Smooth muscle cell (in vitro differentiated cells): ENCODE measurements at regions not wholly inside any gene's neighbourhood (a gene's known extent, or its start where the extent isn't known, plus 50 kb on each side); places are given as distances from the start of the nearest gene placed in this dataset. TPM values are rescaled to one million over a fixed set of nuclear protein-coding genes. Genes with fewer than 3 reads are reported as not detected.
"Not testable (repeated sequence)": the region's sequence is repeated elsewhere in the genome, so short reads cannot be mapped to it uniquely, and the experiment has no call there.

Source experiments
- DNase-seq: peaks from one replicate; lab custom pipeline; 2025; ENCODE audit not compliant: unreplicated experiment; lab: John Stamatoyannopoulos, UW
- H2AFZ ChIP-seq: fragments of 200-600 bp; sonication (generic); 2 replicates; pipeline ENCODE4 v1.6.0; 2016; ENCODE audit warnings: antibody characterized with exemption, low read depth, mild to moderate bottlenecking
- H3F3A ChIP-seq: fragments of 200-600 bp; sonication (generic); 2 replicates; pipeline ENCODE4 v1.6.0; 2017; ENCODE audit warnings: antibody characterized with exemption, low read depth
- H3K27ac ChIP-seq: fragments of 200-600 bp; sonication (generic); 2 replicates; pipeline ENCODE4 v1.5.1; 2016; ENCODE audit warnings: low read depth, mild to moderate bottlenecking
- H3K27me3 ChIP-seq: fragments of 200-600 bp; sonication (generic); 2 replicates; pipeline ENCODE4 v1.6.1; 2016; ENCODE audit warnings: low read depth, mild to moderate bottlenecking
- H3K36me3 ChIP-seq: fragments of 200-600 bp; sonication (generic); 2 replicates; pipeline ENCODE4 v1.5.1; 2016; ENCODE audit warnings: low read depth
- H3K4me1 ChIP-seq: fragments of 200-600 bp; sonication (generic); 2 replicates; pipeline ENCODE4 v1.5.1; 2016; ENCODE audit warnings: low read depth
- H3K4me2 ChIP-seq: fragments of 200-600 bp; sonication (generic); 2 replicates; pipeline ENCODE4 v1.6.0; 2016; ENCODE audit warnings: mild to moderate bottlenecking
- H3K4me3 ChIP-seq: fragments of 200-600 bp; sonication (generic); 2 replicates; pipeline ENCODE4 v1.5.1; 2016; ENCODE audit warnings: mild to moderate bottlenecking
- H3K79me2 ChIP-seq: fragments of 200-600 bp; sonication (generic); 2 replicates; pipeline ENCODE4 v1.6.0; 2016; ENCODE audit warnings: low read depth, mild to moderate bottlenecking
- H3K9ac ChIP-seq: fragments of 200-600 bp; sonication (generic); 2 replicates; pipeline ENCODE4 v1.6.0; 2016; ENCODE audit warnings: low read depth
- H3K9me3 ChIP-seq: fragments of 200-600 bp; sonication (generic); replicated peaks from 2 replicates; pipeline ENCODE4 v1.5.1; 2016; ENCODE audit warnings: low read depth
- H4K20me1 ChIP-seq: fragments of 200-600 bp; sonication (generic); 2 replicates; pipeline ENCODE4 v1.6.0; 2016; ENCODE audit warnings: low read depth
- WGBS: methylation state at CpG from one replicate; pipeline ENCODE4 v1.1.7; 2016; ENCODE audit warnings: low lambda C conversion rate; 5-methylcytosine and 5-hydroxymethylcytosine counted together
- small RNA-seq: library from RNA; depleted of rRNA; stranded (forward); fragments of <200 nt; gene quantifications from one replicate; pipeline ENCODE3, GENCODE V24; 2014
- TF ChIP-seq, protein P1 (sequence below): fragments of 200-600 bp; sonication (generic); IDR thresholded peaks from 2 replicates; pipeline ENCODE4 v1.5.1; 2017; ENCODE audit warnings: borderline replicate concordance, mild to moderate bottlenecking, antibody characterized with exemption; ENCODE audit not compliant: insufficient read depth, poor library complexity, severe bottlenecking

GRCh38 chr14:89469210-89470198 lies 52.5 kb upstream of the FOXN3 start:
- no peaks in the 10 kb centered on the region for H3F3A ChIP-seq
- no peak overlapping the region for H3K4me3 ChIP-seq
- no peak overlapping the region for H2AFZ ChIP-seq
- H4K20me1 ChIP-seq: no peaks in the 10 kb centered on the region
- 82% methylated on average over 18 of the region's 18 CpGs for WGBS
- no peaks in the 10 kb centered on the region for H3K36me3 ChIP-seq
- H3K27me3 ChIP-seq: no peaks in the 10 kb centered on the region
- no peak overlapping the region for H3K9ac ChIP-seq
- no peaks in the 10 kb centered on the region for H3K9me3 ChIP-seq
- no peak overlapping the region for H3K4me2 ChIP-seq
- TF ChIP-seq, protein P1, sequence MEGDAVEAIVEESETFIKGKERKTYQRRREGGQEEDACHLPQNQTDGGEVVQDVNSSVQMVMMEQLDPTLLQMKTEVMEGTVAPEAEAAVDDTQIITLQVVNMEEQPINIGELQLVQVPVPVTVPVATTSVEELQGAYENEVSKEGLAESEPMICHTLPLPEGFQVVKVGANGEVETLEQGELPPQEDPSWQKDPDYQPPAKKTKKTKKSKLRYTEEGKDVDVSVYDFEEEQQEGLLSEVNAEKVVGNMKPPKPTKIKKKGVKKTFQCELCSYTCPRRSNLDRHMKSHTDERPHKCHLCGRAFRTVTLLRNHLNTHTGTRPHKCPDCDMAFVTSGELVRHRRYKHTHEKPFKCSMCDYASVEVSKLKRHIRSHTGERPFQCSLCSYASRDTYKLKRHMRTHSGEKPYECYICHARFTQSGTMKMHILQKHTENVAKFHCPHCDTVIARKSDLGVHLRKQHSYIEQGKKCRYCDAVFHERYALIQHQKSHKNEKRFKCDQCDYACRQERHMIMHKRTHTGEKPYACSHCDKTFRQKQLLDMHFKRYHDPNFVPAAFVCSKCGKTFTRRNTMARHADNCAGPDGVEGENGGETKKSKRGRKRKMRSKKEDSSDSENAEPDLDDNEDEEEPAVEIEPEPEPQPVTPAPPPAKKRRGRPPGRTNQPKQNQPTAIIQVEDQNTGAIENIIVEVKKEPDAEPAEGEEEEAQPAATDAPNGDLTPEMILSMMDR: no peak
- no peak for DNase-seq
- H3K4me1 ChIP-seq: no peaks in the 10 kb centered on the region
- no peaks in the 10 kb centered on the region for H3K79me2 ChIP-seq
- no peak overlapping the region for H3K27ac ChIP-seq

DNA sequence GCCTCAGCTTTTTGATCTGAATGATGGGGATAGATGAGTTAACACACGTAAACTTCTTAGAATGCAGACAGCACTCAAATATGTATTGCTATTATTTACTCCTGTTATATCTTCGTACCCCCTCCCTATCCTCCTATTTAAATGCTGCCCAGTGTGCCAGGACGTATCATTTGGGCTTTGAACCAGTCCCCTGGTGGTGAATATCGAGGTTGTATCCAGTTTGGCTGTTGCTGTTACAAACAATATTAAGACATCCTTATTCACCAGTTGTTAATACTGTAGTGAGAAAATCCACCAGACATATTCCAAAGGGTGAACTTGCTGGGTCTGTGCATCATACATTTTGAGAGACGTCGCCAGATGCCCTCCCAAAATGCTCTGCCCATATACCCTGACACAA lies 51.5 kb upstream of the FOXN3 start:
- Histone ChIP-seq H3K79me2 (no peaks in the 10 kb centered on the region), H2AFZ (no peak overlapping the region), H3K9ac (no peak overlapping the region), H4K20me1 (no peaks in the 10 kb centered on the region), H3K27me3 (no peaks in the 10 kb centered on the region), H3K36me3 (no peaks in the 10 kb centered on the region), H3F3A (no peaks in the 10 kb centered on the region), H3K4me1 (no peaks in the 10 kb centered on the region), H3K9me3 (no peaks in the 10 kb centered on the region), H3K4me3 (no peak overlapping the region), H3K27ac (no peak overlapping the region), H3K4me2 (no peak overlapping the region)
- DNase-seq: no peak
- WGBS: 99% methylated on average over 6 of the region's 6 CpGs
- TF ChIP-seq, protein P1: no peak

DNA sequence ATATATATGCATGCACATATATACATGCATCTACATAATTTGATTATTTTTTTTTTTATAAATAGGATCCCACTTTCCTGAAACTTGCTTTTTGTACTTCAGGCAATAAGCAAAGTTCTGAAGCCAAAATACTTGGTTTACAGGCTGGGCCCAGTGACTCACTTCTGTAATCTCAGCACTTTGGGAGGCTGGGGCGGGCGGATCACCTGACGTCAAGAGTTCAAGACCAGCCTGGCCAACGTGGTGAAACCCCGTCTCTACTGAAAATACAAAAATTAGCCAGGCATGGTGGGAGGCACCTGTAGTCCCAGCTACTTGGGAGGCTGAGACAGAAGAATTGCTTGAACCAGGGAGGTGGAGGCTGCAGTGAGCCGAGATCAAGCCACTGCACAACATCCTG lies 51.0 kb upstream of the FOXN3 start:
- 94% methylated on average over 6 of the region's 6 CpGs for WGBS
- not testable (repeated sequence) for H3K79me2 ChIP-seq, H3K4me3 ChIP-seq, H3K27me3 ChIP-seq, H2AFZ ChIP-seq, H3K9me3 ChIP-seq, H3K4me2 ChIP-seq, H3K4me1 ChIP-seq, H3K36me3 ChIP-seq, DNase-seq, H4K20me1 ChIP-seq, H3K27ac ChIP-seq, H3K9ac ChIP-seq, H3F3A ChIP-seq

DNA sequence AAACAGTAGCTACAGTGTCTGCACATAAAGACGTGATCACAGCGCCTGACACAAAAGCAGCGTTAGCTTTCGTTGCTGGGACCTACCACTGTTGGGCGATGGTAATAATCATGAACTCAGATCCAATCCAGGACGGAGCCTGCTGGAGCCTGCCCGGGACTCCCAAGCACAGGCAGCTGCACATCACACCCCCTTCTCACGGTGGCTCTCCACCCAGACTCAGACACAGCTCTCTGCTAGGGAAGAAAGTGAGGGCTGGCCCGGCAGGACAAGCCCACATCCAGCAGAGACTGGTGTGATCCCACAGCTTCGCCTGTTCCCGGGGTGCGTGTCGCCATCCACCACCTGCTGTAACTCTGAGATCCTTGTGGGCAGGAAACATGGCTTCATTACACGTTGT lies 49.9 kb upstream of the FOXN3 start:
- Histone ChIP-seq H3K9ac (no peak overlapping the region), H4K20me1 (no peaks in the 10 kb centered on the region), H3K4me3 (no peak overlapping the region), H3K4me2 (no peak overlapping the region), H3K27ac (no peak overlapping the region), H2AFZ (no peak overlapping the region), H3F3A (no peaks in the 10 kb centered on the region), H3K4me1 (no peaks in the 10 kb centered on the region), H3K79me2 (no peaks in the 10 kb centered on the region), H3K36me3 (no peaks in the 10 kb centered on the region), H3K9me3 (no peaks in the 10 kb centered on the region), H3K27me3 (no peaks in the 10 kb centered on the region)
- TF ChIP-seq, protein P1: no peak
- no peak for DNase-seq
- 91% methylated on average over 14 of the region's 14 CpGs for WGBS

Small RNA genes in the stretch of these regions (small RNA-seq; reads per million reads assigned to genes)
- not detected for gene RF00019
- 0.11 reads per million for gene RN7SKP107
